ENCODE measurements at regions not wholly inside any gene's neighbourhood (a gene's known extent, or its start where the extent isn't known, plus 50 kb on each side); places are given as distances from the start of the nearest gene placed in this dataset.
A peak's percentile ranks its signal among the peaks of the same experiment; 100 is the strongest.

DNA sequence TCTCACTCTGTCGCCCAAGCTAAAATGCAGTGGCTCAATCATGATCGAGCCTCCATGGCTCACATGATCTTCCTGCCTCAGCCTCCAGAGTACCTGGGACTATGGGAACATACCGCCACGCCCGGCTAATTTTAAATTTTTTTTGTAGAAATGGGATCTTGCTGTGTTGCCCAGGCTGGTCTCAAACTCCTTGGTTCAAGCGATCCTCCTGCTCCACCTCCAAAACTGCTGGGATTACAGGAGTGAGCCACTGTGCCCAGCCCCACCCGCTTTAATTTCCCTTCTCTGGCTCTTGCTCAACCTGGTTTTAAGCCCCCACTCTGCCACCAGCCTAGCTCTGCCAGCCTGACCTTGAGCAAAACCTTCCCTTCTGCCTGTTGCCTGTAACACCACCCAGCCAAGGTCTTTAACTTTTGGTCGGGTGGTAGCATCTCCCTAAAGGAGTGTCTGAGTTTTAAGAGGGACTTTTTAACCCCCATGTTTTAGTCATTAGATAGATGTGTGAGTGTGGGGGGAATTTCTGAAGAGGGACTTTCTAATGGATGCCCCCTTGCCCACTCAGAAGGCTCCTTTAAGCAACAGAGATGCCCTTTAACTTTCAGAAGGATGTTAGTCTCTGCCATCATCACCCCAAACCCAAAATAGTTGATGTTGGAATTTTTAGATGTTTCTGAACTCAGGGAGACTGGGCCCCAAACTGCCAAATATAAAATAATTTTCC is 71.8 kb upstream of the FOXP4 start:
- DNase-seq, result no peak

- no peak for DNase-seq
Observed at GRCh38 chr6:41475164-41475563, 71.0 kb upstream of the FOXP4 start.

- DNase-seq, result no peak
Observed at GRCh38 chr6:41475737-41476357, 70.3 kb upstream of the FOXP4 start.

- no peak for DNase-seq
Observed at GRCh38 chr6:41476401-41476800, 69.8 kb upstream of the FOXP4 start.

DNA sequence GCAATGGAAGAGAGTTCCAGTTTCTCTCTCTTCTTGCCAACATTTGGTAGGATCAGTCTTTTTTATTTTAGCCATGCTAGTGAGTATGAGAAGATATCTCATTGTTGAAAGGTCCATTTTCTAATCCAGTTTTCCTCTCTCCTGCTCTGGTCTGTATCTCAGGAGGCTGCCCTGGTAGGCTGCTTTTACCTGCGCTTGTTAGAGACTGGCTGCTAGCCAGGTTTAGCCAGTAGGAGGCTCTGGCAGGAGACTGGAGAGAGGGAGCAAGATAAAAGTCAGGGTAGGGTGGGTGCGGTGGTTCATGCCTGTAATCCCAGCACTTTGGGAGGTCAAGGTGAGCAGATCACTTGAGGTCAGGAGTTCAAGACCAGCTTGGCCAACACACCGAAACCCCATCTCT is 68.6 kb upstream of the FOXP4 start:
- no peak for DNase-seq

DNA sequence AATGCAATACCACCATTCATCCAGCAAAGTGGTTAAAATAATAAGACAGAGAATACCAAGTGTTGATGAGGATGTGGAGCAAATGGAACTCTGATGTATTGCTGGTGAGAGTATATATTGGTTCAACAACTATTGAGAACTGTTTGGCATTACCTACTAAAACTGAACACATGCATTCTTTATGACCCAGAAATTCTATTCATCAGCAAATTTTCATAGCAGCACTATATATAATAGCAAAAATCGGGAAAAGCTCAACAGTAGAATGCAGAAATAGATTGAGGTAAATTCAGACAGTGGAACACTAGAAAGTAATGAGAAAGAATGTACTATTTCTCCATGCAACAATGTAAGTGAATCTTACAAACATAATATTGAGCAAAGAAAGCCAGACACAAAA is 62.2 kb upstream of the FOXP4 start:
- no peak for DNase-seq

- DNase-seq, result peak in 1 of 3 experiments; percentile 40
Observed at GRCh38 chr6:41487860-41488432, 58.2 kb upstream of the FOXP4 start.

DNA sequence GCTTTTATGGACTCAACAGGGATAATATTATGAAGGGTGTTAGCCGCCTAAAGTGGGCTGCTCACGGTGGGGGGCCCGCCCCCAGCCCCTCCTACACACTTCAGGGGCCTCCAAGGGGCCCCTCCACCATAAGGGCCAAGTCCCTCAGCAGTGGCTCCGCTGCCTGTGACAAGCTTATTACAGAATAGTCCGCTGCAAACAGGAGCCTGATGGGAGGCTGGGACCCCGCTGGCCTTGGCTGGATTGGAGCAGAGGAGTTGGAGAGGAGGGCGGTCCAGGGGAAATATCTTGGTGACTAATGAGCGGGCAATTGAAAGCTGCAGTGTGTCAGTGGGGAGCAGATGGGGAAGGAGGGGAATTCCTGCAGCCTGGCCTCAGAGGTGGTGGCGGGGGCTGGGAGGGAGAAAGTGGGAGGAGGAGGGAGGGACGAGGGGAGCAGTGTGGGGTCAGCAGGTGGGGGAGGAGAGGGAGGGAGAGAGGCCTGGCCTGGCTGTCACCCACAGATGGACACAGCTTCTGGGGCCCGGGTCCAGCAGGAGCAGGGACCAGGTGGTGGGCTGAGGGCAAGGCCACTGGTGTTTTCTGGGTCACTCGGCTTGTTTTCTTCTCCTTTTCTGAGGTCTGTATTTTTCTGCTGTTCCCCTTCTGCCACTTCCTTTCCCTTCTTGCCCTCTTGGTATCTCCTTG is 57.6 kb upstream of the FOXP4 start:
- DNase-seq, result peak in 2 of 3 experiments; percentile 63 to 88

DNA sequence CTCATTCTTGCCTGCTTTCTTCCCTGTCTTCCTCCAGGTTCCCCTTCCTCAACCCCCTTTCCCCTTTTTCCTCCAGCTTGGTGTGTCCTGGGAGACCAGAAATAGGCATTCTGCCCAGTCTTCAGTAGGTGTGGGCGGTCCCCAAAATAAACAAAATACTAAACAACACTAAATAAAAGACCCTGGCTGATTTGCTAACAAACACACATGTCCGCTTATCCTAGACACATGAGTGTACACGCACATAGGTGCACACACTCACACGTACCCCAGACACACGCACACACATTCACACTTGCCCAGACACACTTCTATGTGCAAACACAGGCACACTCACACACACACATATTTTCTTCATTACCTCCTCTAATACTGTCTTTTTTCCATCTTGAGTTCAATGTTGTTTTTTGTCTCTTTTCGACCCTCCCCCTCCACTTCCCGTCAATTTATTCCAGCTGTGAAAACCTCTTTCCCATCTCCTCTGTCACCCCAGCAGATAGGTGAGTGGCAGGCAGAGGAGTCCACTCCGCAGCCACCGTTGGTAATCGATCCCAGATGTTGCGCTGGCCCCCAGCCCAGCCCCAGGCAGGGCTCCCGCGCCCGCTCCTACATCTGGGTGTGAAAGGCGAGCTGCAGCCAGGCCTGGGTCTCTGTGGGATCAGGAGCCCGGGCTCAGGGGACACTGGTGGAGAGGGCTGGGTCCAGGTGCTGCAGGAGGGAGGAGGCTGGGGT is 56.9 kb upstream of the FOXP4 start:
- DNase-seq, result peak in 1 of 3 experiments; percentile 50

DNA sequence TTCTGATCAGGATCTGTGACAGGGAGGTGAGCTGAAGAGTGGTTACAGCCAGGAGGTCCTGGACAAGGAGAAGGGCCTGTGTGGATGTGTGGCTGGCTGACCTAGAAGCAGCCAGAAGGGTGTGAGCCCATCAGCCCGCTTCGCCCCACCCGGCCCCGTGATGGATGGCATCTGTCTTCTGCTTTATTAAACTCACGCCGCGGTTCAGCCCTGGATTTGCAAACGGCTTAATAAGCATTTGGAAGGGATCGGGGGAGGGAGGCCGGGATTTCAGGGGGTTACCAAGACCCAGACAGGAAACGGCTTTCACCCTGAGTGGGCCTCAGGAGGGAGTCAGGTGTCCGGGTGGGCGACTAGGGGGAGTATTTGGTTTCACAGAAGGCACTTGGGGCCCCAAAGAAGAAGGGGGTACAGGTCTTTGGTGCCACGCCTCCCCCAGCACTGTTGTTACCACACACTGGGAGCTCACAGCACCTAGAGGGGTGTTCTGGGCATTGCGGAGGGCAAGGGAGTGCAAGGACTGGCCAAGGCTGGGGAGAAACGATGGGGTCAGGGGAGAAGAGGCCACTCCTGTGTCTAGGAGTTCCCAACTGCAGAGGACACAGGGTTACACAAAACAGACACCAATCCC is 53.8 kb upstream of the FOXP4 start:
- peak in 1 of 3 experiments; percentile 28 for DNase-seq

DNA sequence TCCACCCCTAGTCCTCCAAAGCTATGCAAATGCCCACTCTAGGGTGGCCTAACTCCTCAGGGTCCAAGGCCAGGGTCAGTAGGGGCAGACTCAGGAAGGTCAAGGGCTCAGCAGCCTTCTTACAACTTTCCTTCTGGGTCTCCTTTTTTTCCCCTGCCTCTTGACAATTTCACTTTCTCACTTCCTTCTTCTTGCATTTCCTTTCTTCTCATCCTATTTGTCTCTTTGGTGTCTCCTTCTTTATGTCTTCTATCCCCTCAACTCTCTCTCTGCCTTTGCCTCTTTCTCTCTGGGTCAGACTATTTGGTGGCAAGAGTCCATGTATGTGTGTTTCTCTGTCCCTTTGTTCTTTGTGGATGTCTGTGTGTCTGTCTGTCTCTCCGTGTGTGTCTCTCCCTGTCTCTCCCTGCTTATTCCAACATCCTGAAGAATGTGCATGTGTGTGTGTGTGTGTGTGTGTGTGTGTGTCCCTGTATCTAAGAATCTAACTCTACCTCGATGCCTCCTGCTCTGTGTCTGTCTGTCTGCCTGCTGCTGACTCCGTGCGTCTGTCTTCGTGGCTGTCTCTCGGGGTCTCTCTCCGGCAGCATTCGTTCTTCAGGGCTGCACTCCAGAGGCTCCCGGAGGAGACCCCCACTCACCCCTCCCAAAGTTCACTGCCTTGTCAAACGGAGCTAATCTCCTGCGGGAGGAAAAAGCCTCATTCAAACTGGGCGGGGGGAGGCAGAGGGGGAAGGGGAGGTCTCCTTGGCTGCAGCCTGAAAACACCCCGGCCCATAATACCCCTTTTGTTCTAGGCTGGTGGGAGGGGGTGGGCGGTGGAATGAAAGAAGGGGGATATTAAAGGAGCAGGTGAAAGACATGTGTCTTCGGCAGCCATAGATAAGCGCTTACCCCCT is 51.7 kb upstream of the FOXP4 start:
- DNase-seq, result no peak

Measured in NCI-H1417 (cell line).